ENCODE measurements at regions not wholly inside any gene's neighbourhood (a gene's known extent, or its start where the extent isn't known, plus 50 kb on each side); places are given as distances from the start of the nearest gene placed in this dataset.

DNA sequence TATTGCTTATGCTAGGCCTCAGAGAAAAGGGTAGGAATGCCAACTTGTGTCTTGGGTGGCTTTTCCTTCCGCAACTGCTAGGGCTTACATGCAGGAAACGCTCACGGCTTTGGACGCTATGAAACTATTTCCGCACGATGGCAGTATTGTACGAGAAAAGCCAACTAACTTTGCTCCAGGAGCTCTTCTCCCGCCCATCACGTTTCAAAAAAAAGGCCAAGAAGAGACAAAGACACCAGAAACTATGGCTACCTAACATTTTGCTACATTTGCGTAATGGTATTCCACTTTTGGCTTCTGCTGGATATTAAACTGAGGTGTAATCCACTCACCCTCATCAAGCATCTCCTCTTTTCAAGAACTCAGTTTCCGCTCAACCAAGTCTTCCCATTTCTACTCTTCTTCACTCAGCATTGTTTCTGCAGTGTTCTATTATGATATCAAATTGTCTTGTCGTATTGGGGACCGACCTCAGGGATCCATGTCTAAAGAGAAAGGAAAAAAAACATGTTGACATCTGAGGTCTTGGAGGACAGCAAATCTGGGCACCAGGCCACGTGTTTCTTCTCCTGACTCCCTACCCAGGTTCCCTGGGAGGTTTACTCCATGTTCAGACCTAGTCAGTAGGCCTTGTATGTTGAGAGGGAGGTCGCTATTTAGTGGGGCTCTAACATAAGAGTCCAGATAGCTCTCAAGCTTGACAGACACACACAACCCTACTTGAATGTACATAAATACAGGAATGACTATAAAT is 239.4 kb upstream of the STK26 start (continued):
- TF ChIP-seq, protein P1, sequence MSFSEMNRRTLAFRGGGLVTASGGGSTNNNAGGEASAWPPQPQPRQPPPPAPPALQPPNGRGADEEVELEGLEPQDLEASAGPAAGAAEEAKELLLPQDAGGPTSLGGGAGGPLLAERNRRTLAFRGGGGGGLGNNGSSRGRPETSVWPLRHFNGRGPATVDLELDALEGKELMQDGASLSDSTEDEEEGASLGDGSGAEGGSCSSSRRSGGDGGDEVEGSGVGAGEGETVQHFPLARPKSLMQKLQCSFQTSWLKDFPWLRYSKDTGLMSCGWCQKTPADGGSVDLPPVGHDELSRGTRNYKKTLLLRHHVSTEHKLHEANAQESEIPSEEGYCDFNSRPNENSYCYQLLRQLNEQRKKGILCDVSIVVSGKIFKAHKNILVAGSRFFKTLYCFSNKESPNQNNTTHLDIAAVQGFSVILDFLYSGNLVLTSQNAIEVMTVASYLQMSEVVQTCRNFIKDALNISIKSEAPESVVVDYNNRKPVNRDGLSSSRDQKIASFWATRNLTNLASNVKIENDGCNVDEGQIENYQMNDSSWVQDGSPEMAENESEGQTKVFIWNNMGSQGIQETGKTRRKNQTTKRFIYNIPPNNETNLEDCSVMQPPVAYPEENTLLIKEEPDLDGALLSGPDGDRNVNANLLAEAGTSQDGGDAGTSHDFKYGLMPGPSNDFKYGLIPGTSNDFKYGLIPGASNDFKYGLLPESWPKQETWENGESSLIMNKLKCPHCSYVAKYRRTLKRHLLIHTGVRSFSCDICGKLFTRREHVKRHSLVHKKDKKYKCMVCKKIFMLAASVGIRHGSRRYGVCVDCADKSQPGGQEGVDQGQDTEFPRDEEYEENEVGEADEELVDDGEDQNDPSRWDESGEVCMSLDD (tag by site-specific recombination; IDR thresholded peaks at IDR 0.05), result no peak
- no peak for TF ChIP-seq ZNF777 (tag by site-specific recombination; IDR thresholded peaks at IDR 0.05; ENCODE audit: borderline replicate concordance)
- peak; percentile 61; the same call in 1 of the 2 replicates for TF ChIP-seq ZXDB (tag by site-specific recombination; IDR thresholded peaks at IDR 0.05)
- TF ChIP-seq ZSCAN30 (tag by site-specific recombination; IDR thresholded peaks at IDR 0.05), result 0 out of 2 replicates have a peak, but pooled peaks have one; percentile 36
- peak; percentile 40 for TF ChIP-seq ZBTB8A (tag by site-specific recombination; IDR thresholded peaks at IDR 0.05)
- TF ChIP-seq ZBTB17 (tag by site-specific recombination; IDR thresholded peaks at IDR 0.05), result peak; percentile 22; the same call in 1 of the 2 replicates
- TF ChIP-seq, protein P2, sequence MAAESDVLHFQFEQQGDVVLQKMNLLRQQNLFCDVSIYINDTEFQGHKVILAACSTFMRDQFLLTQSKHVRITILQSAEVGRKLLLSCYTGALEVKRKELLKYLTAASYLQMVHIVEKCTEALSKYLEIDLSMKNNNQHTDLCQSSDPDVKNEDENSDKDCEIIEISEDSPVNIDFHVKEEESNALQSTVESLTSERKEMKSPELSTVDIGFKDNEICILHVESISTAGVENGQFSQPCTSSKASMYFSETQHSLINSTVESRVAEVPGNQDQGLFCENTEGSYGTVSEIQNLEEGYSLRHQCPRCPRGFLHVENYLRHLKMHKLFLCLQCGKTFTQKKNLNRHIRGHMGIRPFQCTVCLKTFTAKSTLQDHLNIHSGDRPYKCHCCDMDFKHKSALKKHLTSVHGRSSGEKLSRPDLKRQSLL (tag by site-specific recombination; IDR thresholded peaks at IDR 0.05), result no peak
- TF ChIP-seq ZNF521 (tag by site-specific recombination; IDR thresholded peaks at IDR 0.05), result no peak
- TF ChIP-seq ZNF175 (tag by site-specific recombination; IDR thresholded peaks at IDR 0.05), result no peak
- TF ChIP-seq ZFHX2 (tag by site-specific recombination; conservative IDR thresholded peaks at IDR 0.05), result no peak
- TF ChIP-seq ZNF560 (tag by site-specific recombination; IDR thresholded peaks at IDR 0.05; ENCODE audit: borderline replicate concordance), result no peak
- no peak for TF ChIP-seq KLF1 (tag by site-specific recombination; IDR thresholded peaks at IDR 0.05)
- no peak for TF ChIP-seq SP3 (tag by site-specific recombination; IDR thresholded peaks at IDR 0.05)
- TF ChIP-seq, protein P3, sequence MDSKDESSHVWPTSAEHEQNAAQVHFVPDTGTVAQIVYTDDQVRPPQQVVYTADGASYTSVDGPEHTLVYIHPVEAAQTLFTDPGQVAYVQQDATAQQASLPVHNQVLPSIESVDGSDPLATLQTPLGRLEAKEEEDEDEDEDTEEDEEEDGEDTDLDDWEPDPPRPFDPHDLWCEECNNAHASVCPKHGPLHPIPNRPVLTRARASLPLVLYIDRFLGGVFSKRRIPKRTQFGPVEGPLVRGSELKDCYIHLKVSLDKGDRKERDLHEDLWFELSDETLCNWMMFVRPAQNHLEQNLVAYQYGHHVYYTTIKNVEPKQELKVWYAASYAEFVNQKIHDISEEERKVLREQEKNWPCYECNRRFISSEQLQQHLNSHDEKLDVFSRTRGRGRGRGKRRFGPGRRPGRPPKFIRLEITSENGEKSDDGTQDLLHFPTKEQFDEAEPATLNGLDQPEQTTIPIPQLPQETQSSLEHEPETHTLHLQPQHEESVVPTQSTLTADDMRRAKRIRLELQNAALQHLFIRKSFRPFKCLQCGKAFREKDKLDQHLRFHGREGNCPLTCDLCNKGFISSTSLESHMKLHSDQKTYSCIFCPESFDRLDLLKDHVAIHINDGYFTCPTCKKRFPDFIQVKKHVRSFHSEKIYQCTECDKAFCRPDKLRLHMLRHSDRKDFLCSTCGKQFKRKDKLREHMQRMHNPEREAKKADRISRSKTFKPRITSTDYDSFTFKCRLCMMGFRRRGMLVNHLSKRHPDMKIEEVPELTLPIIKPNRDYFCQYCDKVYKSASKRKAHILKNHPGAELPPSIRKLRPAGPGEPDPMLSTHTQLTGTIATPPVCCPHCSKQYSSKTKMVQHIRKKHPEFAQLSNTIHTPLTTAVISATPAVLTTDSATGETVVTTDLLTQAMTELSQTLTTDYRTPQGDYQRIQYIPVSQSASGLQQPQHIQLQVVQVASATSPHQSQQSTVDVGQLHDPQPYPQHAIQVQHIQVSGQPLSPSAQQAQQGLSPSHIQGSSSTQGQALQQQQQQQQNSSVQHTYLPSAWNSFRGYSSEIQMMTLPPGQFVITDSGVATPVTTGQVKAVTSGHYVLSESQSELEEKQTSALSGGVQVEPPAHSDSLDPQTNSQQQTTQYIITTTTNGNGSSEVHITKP (tag by site-specific recombination; IDR thresholded peaks at IDR 0.05), result 0 out of 2 replicates have a peak, but pooled peaks have one; percentile 23
- TF ChIP-seq, protein P4, sequence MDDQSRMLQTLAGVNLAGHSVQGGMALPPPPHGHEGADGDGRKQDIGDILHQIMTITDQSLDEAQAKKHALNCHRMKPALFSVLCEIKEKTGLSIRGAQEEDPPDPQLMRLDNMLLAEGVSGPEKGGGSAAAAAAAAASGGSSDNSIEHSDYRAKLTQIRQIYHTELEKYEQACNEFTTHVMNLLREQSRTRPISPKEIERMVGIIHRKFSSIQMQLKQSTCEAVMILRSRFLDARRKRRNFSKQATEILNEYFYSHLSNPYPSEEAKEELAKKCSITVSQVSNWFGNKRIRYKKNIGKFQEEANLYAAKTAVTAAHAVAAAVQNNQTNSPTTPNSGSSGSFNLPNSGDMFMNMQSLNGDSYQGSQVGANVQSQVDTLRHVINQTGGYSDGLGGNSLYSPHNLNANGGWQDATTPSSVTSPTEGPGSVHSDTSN (CRISPR knock-in tag; IDR thresholded peaks at IDR 0.05), result no peak
- TF ChIP-seq ZNF48 (tag by site-specific recombination; IDR thresholded peaks at IDR 0.05), result no peak
- TF ChIP-seq, protein P5, sequence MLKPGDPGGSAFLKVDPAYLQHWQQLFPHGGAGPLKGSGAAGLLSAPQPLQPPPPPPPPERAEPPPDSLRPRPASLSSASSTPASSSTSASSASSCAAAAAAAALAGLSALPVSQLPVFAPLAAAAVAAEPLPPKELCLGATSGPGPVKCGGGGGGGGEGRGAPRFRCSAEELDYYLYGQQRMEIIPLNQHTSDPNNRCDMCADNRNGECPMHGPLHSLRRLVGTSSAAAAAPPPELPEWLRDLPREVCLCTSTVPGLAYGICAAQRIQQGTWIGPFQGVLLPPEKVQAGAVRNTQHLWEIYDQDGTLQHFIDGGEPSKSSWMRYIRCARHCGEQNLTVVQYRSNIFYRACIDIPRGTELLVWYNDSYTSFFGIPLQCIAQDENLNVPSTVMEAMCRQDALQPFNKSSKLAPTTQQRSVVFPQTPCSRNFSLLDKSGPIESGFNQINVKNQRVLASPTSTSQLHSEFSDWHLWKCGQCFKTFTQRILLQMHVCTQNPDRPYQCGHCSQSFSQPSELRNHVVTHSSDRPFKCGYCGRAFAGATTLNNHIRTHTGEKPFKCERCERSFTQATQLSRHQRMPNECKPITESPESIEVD (tag by site-specific recombination; IDR thresholded peaks at IDR 0.05), result peak; percentile 80
- TF ChIP-seq FEZF1 (tag by site-specific recombination; IDR thresholded peaks at IDR 0.05), result no peak
- TF ChIP-seq ZNF626 (tag by site-specific recombination; IDR thresholded peaks at IDR 0.05), result no peak
- TF ChIP-seq WT1 (tag by site-specific recombination; IDR thresholded peaks at IDR 0.05), result no peak
- no peak for TF ChIP-seq ZNF394 (tag by site-specific recombination; IDR thresholded peaks at IDR 0.05; ENCODE audit: borderline replicate concordance)
- TF ChIP-seq, protein P6, sequence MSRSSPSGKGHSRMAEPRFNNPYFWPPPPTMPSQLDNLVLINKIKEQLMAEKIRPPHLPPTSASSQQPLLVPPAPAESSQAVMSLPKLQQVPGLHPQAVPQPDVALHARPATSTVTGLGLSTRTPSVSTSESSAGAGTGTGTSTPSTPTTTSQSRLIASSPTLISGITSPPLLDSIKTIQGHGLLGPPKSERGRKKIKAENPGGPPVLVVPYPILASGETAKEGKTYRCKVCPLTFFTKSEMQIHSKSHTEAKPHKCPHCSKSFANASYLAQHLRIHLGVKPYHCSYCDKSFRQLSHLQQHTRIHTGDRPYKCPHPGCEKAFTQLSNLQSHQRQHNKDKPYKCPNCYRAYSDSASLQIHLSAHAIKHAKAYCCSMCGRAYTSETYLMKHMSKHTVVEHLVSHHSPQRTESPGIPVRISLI (tag by site-specific recombination; IDR thresholded peaks at IDR 0.05), result no peak
- TF ChIP-seq, protein P7, sequence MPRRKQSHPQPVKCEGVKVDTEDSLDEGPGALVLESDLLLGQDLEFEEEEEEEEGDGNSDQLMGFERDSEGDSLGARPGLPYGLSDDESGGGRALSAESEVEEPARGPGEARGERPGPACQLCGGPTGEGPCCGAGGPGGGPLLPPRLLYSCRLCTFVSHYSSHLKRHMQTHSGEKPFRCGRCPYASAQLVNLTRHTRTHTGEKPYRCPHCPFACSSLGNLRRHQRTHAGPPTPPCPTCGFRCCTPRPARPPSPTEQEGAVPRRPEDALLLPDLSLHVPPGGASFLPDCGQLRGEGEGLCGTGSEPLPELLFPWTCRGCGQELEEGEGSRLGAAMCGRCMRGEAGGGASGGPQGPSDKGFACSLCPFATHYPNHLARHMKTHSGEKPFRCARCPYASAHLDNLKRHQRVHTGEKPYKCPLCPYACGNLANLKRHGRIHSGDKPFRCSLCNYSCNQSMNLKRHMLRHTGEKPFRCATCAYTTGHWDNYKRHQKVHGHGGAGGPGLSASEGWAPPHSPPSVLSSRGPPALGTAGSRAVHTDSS (tag by site-specific recombination; IDR thresholded peaks at IDR 0.05), result peak; percentile 16; the same call in 1 of the 2 replicates
- TF ChIP-seq ZNF221 (tag by site-specific recombination; IDR thresholded peaks at IDR 0.05; ENCODE audit: borderline replicate concordance), result no peak

Data from HEK293 (cell line).